GM23338 (cell line): ENCODE measurements at regions not wholly inside any gene's neighbourhood (a gene's known extent, or its start where the extent isn't known, plus 50 kb on each side); places are given as distances from the start of the nearest gene placed in this dataset.

Experiments
- ATAC-seq: fragments of 200-7000 bp; cut with Tn5 transposase; 3 replicates; pipeline ENCODE4 v1.9.1; 2020
- DNase-seq: peaks from one replicate; pipeline ENCODE4 v3.0.0-alpha.2; 2015; ENCODE audit warnings: low spot score
- H2AFZ ChIP-seq: fragments of 200-600 bp; sonication (generic); 2 replicates; pipeline ENCODE4 v1.8.0; 2016; ENCODE audit warnings: antibody characterized with exemption, mild to moderate bottlenecking, moderate library complexity
- H3F3A ChIP-seq: fragments of 200-600 bp; sonication (generic); replicated peaks from 2 replicates; pipeline ENCODE4 v1.8.0; 2017; ENCODE audit warnings: antibody characterized with exemption, mixed run types, low read depth
- H3K27ac ChIP-seq: fragments of 200-600 bp; sonication (generic); 2 replicates; pipeline ENCODE4 v1.6.1; 2016; ENCODE audit warnings: low read depth
- H3K27me3 ChIP-seq: fragments of 200-600 bp; sonication (generic); 2 replicates; pipeline ENCODE4 v1.8.0; 2016; ENCODE audit warnings: mild to moderate bottlenecking, mixed run types, moderate library complexity; ENCODE audit not compliant: insufficient read depth
- H3K36me3 ChIP-seq: fragments of 200-600 bp; sonication (generic); 2 replicates; pipeline ENCODE4 v1.8.0; 2016; ENCODE audit warnings: mild to moderate bottlenecking; ENCODE audit not compliant: insufficient read depth
- H3K4me1 ChIP-seq: fragments of 200-600 bp; sonication (generic); 2 replicates; pipeline ENCODE4 v1.8.0; 2016; ENCODE audit warnings: mild to moderate bottlenecking, moderate library complexity; ENCODE audit not compliant: insufficient read depth
- H3K4me2 ChIP-seq: fragments of 200-600 bp; sonication (generic); 2 replicates; pipeline ENCODE4 v1.7.1; 2017; ENCODE audit warnings: mixed run types
- H3K4me3 ChIP-seq: fragments of 200-600 bp; sonication (generic); 2 replicates; pipeline ENCODE4 v1.6.1; 2016; ENCODE audit warnings: mixed run types
- H3K79me2 ChIP-seq: fragments of 200-600 bp; sonication (generic); replicated peaks from 2 replicates; pipeline ENCODE4 v1.8.0; 2017; ENCODE audit warnings: mild to moderate bottlenecking; ENCODE audit not compliant: insufficient read depth
- H3K9me2 ChIP-seq: fragments of 200-600 bp; sonication (generic); 2 replicates; pipeline ENCODE4 v1.8.0; 2017; ENCODE audit not compliant: insufficient read depth
- H4K20me1 ChIP-seq: fragments of 200-600 bp; sonication (generic); replicated peaks from 2 replicates; pipeline ENCODE4 v1.8.0; 2017; ENCODE audit warnings: mild to moderate bottlenecking; ENCODE audit not compliant: insufficient read depth
- H3K27ac Mint-ChIP-seq: 2 replicates; pipeline ENCODE4 v1.8.0; 2020; ENCODE audit warnings: inconsistent platforms, mild to moderate bottlenecking, moderate library complexity, mixed read lengths
- H3K27me3 Mint-ChIP-seq: 3 replicates; pipeline ENCODE4 v1.8.0; 2022; ENCODE audit warnings: low read depth, mild to moderate bottlenecking, moderate library complexity, mixed read lengths, inconsistent platforms; ENCODE audit not compliant: insufficient read depth, poor library complexity
- H3K36me3 Mint-ChIP-seq: 3 replicates; pipeline ENCODE4 v1.8.0; 2021; ENCODE audit warnings: low read depth, mild to moderate bottlenecking, inconsistent platforms, moderate library complexity, mixed read lengths
- H3K4me1 Mint-ChIP-seq: 3 replicates; pipeline ENCODE4 v1.8.0; 2020; ENCODE audit warnings: mild to moderate bottlenecking, inconsistent platforms, mixed read lengths
- H3K4me3 Mint-ChIP-seq: 3 replicates; pipeline ENCODE4 v1.8.0; 2021; ENCODE audit warnings: moderate library complexity, mild to moderate bottlenecking, inconsistent platforms, mixed read lengths
- H3K9me3 Mint-ChIP-seq: 3 replicates; pipeline ENCODE4 v1.8.0; 2020; ENCODE audit warnings: moderate library complexity, mild to moderate bottlenecking, inconsistent platforms, mixed read lengths
- EZH2 ChIP-seq: fragments of 200-600 bp; sonication (generic); IDR thresholded peaks from one replicate; pipeline ENCODE4 v1.8.0; 2017; ENCODE audit warnings: antibody characterized with exemption, mild to moderate bottlenecking, low read depth; ENCODE audit not compliant: unreplicated experiment
- EZH2phosphoT487 ChIP-seq: fragments of 200-600 bp; sonication (generic); IDR thresholded peaks from one replicate; pipeline ENCODE4 v1.8.1; 2018; ENCODE audit warnings: antibody characterized with exemption; ENCODE audit not compliant: unreplicated experiment
- NANOG ChIP-seq: IDR thresholded peaks from 2 replicates; pipeline ENCODE4 v1.6.1; 2016; ENCODE audit warnings: antibody characterized with exemption, borderline replicate concordance
- POLR2AphosphoS5 ChIP-seq: IDR thresholded peaks from 2 replicates; pipeline ENCODE4 v1.6.1; 2016; ENCODE audit warnings: antibody characterized with exemption, low read depth
- STAT1 ChIP-seq: IDR thresholded peaks from one replicate; pipeline ENCODE4 v1.6.1; 2016; ENCODE audit warnings: antibody characterized with exemption; ENCODE audit not compliant: unreplicated experiment
- ZNF114 ChIP-seq: fragments of 250-450 bp; sonication (Bioruptor Pico); IDR thresholded peaks from 2 replicates; pipeline ENCODE4 v1.5.0; 2020; ENCODE audit warnings: mild to moderate bottlenecking, moderate library complexity
- TF ChIP-seq, protein P1 (sequence below), 2 experiments: fragments of 200-600 bp in 1 of 2; sonication (generic) in 1 of 2; conservative IDR thresholded peaks; 2 replicates each; pipeline versions ENCODE4 v1.5.1 to v1.6.1; 2016 to 2017; ENCODE audit warnings: antibody characterized with exemption in 2 of 2, low read depth in 2 of 2, mild to moderate bottlenecking in 2 of 2, moderate library complexity in 1 of 2
- TF ChIP-seq, protein P2 (sequence below): IDR thresholded peaks from one replicate; pipeline ENCODE4 v1.6.1; 2018; ENCODE audit warnings: antibody characterized with exemption; ENCODE audit not compliant: unreplicated experiment

DNA sequence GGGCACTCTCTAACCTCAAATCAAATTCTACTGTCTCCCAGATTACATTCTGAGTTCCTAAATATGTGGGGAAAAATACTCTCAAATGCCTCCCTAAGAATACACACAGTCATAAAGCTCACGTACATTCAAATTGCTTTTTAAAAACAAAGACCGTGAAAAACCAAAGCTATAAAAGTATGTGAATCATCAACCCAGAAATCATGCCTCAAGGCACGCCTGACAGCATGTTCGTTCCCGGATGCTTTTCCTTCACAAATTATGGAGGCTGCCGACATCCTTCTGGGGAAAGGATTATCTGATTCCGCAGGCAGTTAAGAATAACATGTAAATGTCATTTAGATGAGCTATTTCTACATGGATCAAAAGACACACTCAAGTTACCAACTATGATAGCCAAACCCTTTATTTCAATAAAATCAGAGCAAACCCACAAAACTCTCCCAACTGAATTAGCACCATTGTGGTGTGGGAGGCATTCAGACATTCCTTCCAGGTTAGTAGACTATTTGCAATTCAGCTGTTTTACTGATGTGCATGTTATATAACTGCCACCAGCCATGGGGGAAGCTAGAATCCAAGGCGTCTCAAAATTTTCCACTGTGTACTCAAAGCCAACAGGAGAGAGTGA is 398.2 kb upstream of the TRIB2 start:
- no peak overlapping the region for H3K4me3 Mint-ChIP-seq
- no peak for ATAC-seq
- H3K4me1 Mint-ChIP-seq = peaks cover 16% of the 10 kb centered on the region
- H3K36me3 ChIP-seq = no peaks in the 10 kb centered on the region
- no peaks in the 10 kb centered on the region for H3K79me2 ChIP-seq
- DNase-seq = no peak
- no peaks in the 10 kb centered on the region for H3K27me3 Mint-ChIP-seq
- TF ChIP-seq EZH2 (no peak), NANOG (no peak), EZH2phosphoT487 (no peak), ZNF114 (no peak), STAT1 (no peak)
- TF ChIP-seq, protein P1, sequence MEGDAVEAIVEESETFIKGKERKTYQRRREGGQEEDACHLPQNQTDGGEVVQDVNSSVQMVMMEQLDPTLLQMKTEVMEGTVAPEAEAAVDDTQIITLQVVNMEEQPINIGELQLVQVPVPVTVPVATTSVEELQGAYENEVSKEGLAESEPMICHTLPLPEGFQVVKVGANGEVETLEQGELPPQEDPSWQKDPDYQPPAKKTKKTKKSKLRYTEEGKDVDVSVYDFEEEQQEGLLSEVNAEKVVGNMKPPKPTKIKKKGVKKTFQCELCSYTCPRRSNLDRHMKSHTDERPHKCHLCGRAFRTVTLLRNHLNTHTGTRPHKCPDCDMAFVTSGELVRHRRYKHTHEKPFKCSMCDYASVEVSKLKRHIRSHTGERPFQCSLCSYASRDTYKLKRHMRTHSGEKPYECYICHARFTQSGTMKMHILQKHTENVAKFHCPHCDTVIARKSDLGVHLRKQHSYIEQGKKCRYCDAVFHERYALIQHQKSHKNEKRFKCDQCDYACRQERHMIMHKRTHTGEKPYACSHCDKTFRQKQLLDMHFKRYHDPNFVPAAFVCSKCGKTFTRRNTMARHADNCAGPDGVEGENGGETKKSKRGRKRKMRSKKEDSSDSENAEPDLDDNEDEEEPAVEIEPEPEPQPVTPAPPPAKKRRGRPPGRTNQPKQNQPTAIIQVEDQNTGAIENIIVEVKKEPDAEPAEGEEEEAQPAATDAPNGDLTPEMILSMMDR (conservative IDR thresholded peaks at IDR 0.05; ENCODE audit: low read depth in 2 of 2) = no peak
- TF ChIP-seq, protein P2, sequence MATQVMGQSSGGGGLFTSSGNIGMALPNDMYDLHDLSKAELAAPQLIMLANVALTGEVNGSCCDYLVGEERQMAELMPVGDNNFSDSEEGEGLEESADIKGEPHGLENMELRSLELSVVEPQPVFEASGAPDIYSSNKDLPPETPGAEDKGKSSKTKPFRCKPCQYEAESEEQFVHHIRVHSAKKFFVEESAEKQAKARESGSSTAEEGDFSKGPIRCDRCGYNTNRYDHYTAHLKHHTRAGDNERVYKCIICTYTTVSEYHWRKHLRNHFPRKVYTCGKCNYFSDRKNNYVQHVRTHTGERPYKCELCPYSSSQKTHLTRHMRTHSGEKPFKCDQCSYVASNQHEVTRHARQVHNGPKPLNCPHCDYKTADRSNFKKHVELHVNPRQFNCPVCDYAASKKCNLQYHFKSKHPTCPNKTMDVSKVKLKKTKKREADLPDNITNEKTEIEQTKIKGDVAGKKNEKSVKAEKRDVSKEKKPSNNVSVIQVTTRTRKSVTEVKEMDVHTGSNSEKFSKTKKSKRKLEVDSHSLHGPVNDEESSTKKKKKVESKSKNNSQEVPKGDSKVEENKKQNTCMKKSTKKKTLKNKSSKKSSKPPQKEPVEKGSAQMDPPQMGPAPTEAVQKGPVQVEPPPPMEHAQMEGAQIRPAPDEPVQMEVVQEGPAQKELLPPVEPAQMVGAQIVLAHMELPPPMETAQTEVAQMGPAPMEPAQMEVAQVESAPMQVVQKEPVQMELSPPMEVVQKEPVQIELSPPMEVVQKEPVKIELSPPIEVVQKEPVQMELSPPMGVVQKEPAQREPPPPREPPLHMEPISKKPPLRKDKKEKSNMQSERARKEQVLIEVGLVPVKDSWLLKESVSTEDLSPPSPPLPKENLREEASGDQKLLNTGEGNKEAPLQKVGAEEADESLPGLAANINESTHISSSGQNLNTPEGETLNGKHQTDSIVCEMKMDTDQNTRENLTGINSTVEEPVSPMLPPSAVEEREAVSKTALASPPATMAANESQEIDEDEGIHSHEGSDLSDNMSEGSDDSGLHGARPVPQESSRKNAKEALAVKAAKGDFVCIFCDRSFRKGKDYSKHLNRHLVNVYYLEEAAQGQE = no peak
- H3K4me1 ChIP-seq = peaks cover 6% of the 10 kb centered on the region
- H3K36me3 Mint-ChIP-seq = no peaks in the 10 kb centered on the region; the same call in 2 of the 3 replicates
- no peaks in the 10 kb centered on the region for H3K27me3 ChIP-seq
- no peak overlapping the region for H3K27ac Mint-ChIP-seq
- H4K20me1 ChIP-seq = no peaks in the 10 kb centered on the region
- H3K9me3 Mint-ChIP-seq = no peaks in the 10 kb centered on the region; the same call in 2 of the 3 replicates
- H2AFZ ChIP-seq = no peak overlapping the region
- H3K4me2 ChIP-seq = no peak overlapping the region
- H3F3A ChIP-seq = peaks cover 5% of the 10 kb centered on the region; the same call in 1 of the 2 replicates
- peaks cover 19% of the 10 kb centered on the region; the same call in 1 of the 2 replicates for H3K9me2 ChIP-seq
- no peak overlapping the region for H3K27ac ChIP-seq
- no peak overlapping the region for H3K4me3 ChIP-seq

- no peak for DNase-seq
- H3K27me3 Mint-ChIP-seq = no peaks in the 10 kb centered on the region
Measured at GRCh38 chr2:12320027-12320734, 396.6 kb upstream of the TRIB2 start.

More at GRCh38 chr2:12320027-12320734, 396.6 kb upstream of the TRIB2 start:
- no peaks in the 10 kb centered on the region; the same call in 2 of the 3 replicates for H3K36me3 Mint-ChIP-seq
- H3K4me1 ChIP-seq = no peaks in the 10 kb centered on the region
- TF ChIP-seq POLR2AphosphoS5 (no peak), EZH2phosphoT487 (no peak)
- H3K27ac Mint-ChIP-seq = no peak overlapping the region
- H3K4me1 Mint-ChIP-seq = peaks cover under 1% of the 10 kb centered on the region; the same call in 2 of the 3 replicates
- no peaks in the 10 kb centered on the region for H3K27me3 ChIP-seq
- no peaks in the 10 kb centered on the region for H3K79me2 ChIP-seq
- H3K4me3 Mint-ChIP-seq = no peak overlapping the region
- H3K36me3 ChIP-seq = no peaks in the 10 kb centered on the region
- H4K20me1 ChIP-seq = no peaks in the 10 kb centered on the region
- H3K9me3 Mint-ChIP-seq = no peaks in the 10 kb centered on the region; the same call in 2 of the 3 replicates
- peaks cover 17% of the 10 kb centered on the region; the same call in 1 of the 2 replicates for H3K9me2 ChIP-seq
- no peak overlapping the region for H3K4me3 ChIP-seq
- no peaks in the 10 kb centered on the region for H3F3A ChIP-seq
- H3K27ac ChIP-seq = no peak overlapping the region
- no peak overlapping the region for H3K4me2 ChIP-seq
- no peak for ATAC-seq
- no peak overlapping the region for H2AFZ ChIP-seq
